Lung (tissue), 11 donors: ENCODE measurements at regions not wholly inside any gene's neighbourhood (a gene's known extent, or its start where the extent isn't known, plus 50 kb on each side); places are given as distances from the start of the nearest gene placed in this dataset.

ENCODE experiments used
- ATAC-seq: fragments of 200-7000 bp; cut with Tn5 transposase; one replicate; pipeline ENCODE4 v1.9.1; 2020; ENCODE audit warnings: moderate number of reproducible peaks; ENCODE audit not compliant: insufficient read depth, low FRiP score
- DNase-seq, 3 donors: peaks; one replicate each; pipeline ENCODE4 v3.0.0-alpha.2; 2013 to 2017
- H3K27ac ChIP-seq, 2 donors: one replicate each; pipeline ENCODE4 v1.5.1; 2013; ENCODE audit warnings: mild to moderate bottlenecking in 2 of 2, moderate library complexity in 2 of 2, control low read depth in 1 of 2, inconsistent platforms in 1 of 2, low read depth in 1 of 2, low read length in 1 of 2
- H3K27me3 ChIP-seq, 3 donors: one replicate each; pipeline ENCODE4 v1.5.1; 2013; ENCODE audit warnings: low read length in 2 of 3; ENCODE audit not compliant: control insufficient read depth in 3 of 3, insufficient read depth in 3 of 3
- H3K36me3 ChIP-seq, 4 donors: one replicate each; pipeline ENCODE4 v1.5.1; 2013; ENCODE audit warnings: low read length in 4 of 4, mild to moderate bottlenecking in 1 of 4, moderate library complexity in 1 of 4; ENCODE audit not compliant: control insufficient read depth in 4 of 4, insufficient read depth in 4 of 4
- H3K4me1 ChIP-seq, 5 donors: one replicate each; pipeline ENCODE4 v1.5.1; 2013; ENCODE audit warnings: low read length in 5 of 5, mild to moderate bottlenecking in 2 of 5, moderate library complexity in 1 of 5; ENCODE audit not compliant: control insufficient read depth in 5 of 5, insufficient read depth in 5 of 5
- H3K4me3 ChIP-seq: one replicate; pipeline ENCODE4 v1.5.1; 2013; ENCODE audit warnings: mild to moderate bottlenecking, control low read depth, moderate library complexity
- H3K9ac ChIP-seq, 2 donors: one replicate each; pipeline ENCODE4 v1.5.1; 2013; ENCODE audit warnings: low read length in 2 of 2, control low read depth in 1 of 2; ENCODE audit not compliant: insufficient read depth in 1 of 2
- H3K9me3 ChIP-seq, 4 donors: one replicate each; pipeline ENCODE4 v1.5.1; 2013; ENCODE audit warnings: low read length in 3 of 4, mild to moderate bottlenecking in 1 of 4, moderate library complexity in 1 of 4; ENCODE audit not compliant: control insufficient read depth in 4 of 4, insufficient read depth in 3 of 4
- WGBS, 2 donors: extraction: QIAGEN DNeasy Blood & Tissue Kit; methylation state at CpG; one replicate each; pipeline ENCODE4 v1.1.7; 2013; 5-methylcytosine and 5-hydroxymethylcytosine counted together
- TF ChIP-seq, protein P1 (sequence below): IDR thresholded peaks from 2 replicates; pipeline ENCODE4 v1.5.1; 2012; ENCODE audit warnings: mild to moderate bottlenecking; ENCODE audit errors: control extremely low read depth, extremely low read depth
- donor health status: control.
- donor health status: control.
- donor health status: Bipolar disorder and iron deficiency.
- donor health status: healthy.
- donor health status: DM: yes; HTN: yes; CAD: no.

DNA sequence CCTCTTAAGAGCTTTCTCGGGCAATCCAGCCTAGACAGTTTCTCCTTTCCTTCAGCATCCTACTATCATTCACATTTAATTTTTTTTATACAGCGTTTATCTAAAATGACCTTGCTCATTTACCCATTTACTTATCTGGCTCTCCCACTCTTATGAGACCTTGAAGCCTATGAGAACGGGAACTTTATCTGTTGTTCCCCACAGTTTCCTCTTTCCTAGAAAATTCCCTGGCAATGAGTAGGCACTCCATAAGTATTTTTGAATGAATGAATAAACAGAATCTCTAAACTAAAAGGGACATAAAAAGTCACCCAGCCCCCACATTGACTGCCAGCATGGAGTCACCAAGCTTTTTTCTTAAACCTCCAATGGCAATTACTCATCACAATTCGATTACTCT, 353.2 kb downstream of the METTL4 start:
- WGBS, 2 donors, result 44 to 55% methylated on average over 4 of the region's 4 CpGs
- Histone ChIP-seq H3K27me3 (peaks cover 0 to 3% (median 0%) of the 10 kb centered on the region in 3 donors), H3K9me3 (no peaks in the 10 kb centered on the region), H3K27ac (no peak overlapping the region), H3K4me3 (no peak overlapping the region), H3K9ac (no peak overlapping the region), H3K4me1 (no peaks in the 10 kb centered on the region), H3K36me3 (no peaks in the 10 kb centered on the region)
- ATAC-seq, result no peak
- TF ChIP-seq, protein P1, sequence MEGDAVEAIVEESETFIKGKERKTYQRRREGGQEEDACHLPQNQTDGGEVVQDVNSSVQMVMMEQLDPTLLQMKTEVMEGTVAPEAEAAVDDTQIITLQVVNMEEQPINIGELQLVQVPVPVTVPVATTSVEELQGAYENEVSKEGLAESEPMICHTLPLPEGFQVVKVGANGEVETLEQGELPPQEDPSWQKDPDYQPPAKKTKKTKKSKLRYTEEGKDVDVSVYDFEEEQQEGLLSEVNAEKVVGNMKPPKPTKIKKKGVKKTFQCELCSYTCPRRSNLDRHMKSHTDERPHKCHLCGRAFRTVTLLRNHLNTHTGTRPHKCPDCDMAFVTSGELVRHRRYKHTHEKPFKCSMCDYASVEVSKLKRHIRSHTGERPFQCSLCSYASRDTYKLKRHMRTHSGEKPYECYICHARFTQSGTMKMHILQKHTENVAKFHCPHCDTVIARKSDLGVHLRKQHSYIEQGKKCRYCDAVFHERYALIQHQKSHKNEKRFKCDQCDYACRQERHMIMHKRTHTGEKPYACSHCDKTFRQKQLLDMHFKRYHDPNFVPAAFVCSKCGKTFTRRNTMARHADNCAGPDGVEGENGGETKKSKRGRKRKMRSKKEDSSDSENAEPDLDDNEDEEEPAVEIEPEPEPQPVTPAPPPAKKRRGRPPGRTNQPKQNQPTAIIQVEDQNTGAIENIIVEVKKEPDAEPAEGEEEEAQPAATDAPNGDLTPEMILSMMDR, result no peak
- DNase-seq, result no peak

DNA sequence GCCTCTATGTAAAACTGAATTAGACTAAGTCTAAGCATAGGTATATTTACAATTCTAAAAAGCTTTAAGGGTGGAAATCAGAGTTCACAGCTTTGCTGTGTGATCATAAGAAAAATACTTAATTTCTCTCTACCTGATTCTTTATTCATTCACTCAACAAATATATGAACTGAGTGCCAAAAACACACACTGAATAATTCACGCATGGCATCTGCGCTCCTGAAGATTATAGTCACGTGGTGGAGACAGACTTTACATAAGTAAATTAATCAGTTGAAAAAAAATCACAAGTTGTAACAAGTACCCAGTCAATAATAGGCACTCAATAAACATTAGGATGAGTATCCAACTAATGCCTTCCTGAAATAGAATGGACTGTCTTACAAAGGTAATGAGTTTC, 351.6 kb downstream of the METTL4 start:
- TF ChIP-seq, protein P1, result no peak
- DNase-seq (no peak), ATAC-seq (no peak)
- peaks cover 0 to 3% (median 0%) of the 10 kb centered on the region in 3 donors for H3K27me3 ChIP-seq
- H3K27ac ChIP-seq, result no peak overlapping the region
- H3K4me1 ChIP-seq, result no peaks in the 10 kb centered on the region
- H3K9me3 ChIP-seq, result no peaks in the 10 kb centered on the region
- no peak overlapping the region for H3K4me3 ChIP-seq
- 76 to 84% methylated on average over 3 of the region's 3 CpGs for WGBS, 2 donors
- H3K36me3 ChIP-seq, result no peaks in the 10 kb centered on the region
- H3K9ac ChIP-seq, result no peak overlapping the region

DNA sequence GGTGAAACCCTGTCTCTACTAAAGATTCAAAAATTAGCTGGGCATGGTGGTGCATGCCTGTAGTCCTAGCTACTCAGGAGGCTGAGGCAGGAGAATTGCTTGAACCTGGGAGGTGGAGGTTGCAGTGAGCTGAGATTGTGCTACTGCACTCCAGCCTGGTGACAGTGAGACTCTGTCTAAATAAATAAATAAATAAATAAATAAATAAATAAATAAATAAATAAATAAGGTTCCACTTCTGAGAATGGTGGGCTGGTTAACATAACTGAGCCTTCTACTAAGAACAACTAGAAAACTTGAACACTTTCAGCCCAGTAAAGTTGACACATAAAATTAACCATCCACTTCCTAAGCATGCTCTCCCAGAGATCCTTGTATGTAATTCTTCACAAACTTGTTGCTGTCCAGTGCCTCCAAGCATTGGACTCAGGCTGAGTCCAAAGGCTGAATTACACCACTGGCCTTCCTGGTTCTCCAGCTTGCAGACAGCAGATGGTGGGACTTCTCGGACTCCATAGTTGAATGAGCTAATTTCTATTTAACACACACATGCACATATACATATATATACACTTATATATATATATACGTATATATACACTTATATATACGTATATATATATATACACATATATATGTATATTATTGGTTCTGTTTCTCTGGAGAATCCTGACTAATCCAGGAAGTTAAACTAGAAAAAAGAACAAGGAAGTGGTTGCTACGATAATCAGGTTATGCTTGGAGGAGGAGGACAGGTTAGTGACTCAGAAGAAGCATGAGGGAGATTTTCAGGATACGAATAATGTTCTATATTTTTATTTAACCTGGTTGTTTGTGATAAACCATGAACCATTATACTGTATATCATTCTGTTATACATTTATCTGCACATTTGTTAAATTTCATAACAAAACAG, 348.8 kb downstream of the METTL4 start:
- no peak overlapping the region for H3K27ac ChIP-seq
- 67 to 75% methylated on average over 5 of the region's 5 CpGs for whole genome bisulfite sequencing, 2 donors
- no peak for ATAC-seq

More for the DNA sequence above, 348.8 kb downstream of the METTL4 start:
- Histone ChIP-seq H3K9ac (no peak overlapping the region), H3K27me3 (peaks cover 0 to 10% (median 0%) of the 10 kb centered on the region in 3 donors), H3K9me3 (no peaks in the 10 kb centered on the region), H3K4me3 (no peak overlapping the region), H3K4me1 (no peaks in the 10 kb centered on the region), H3K36me3 (no peaks in the 10 kb centered on the region)
- no peak for DNase-seq
- TF ChIP-seq, protein P1, result no peak
